ENCODE measurements at regions not wholly inside any gene's neighbourhood (a gene's known extent, or its start where the extent isn't known, plus 50 kb on each side); places are given as distances from the start of the nearest gene placed in this dataset.

GRCh38 chr13:77437267-77437666 lies 98.2 kb upstream of the SCEL start:
- TF ChIP-seq CTCF (IDR thresholded peaks at IDR 0.05; ENCODE audit: poor library complexity) = no peak
- no peak for TF ChIP-seq EZH2 (IDR thresholded peaks at IDR 0.05; ENCODE audit: borderline replicate concordance)

Data from hepatocyte (in vitro differentiated cells).